Choroid plexus epithelial cell (primary cell): ENCODE measurements at regions not wholly inside any gene's neighbourhood (a gene's known extent, or its start where the extent isn't known, plus 50 kb on each side); places are given as distances from the start of the nearest gene placed in this dataset.

ENCODE experiments used
- DNase-seq: peaks from one replicate; pipeline ENCODE4 v3.0.0-alpha.2; 2010; ENCODE audit warnings: low read depth
- H3K4me3 ChIP-seq: 2 replicates; pipeline ENCODE4 v1.5.1; 2011; ENCODE audit warnings: low read depth, mild to moderate bottlenecking, control low read depth, low read length, moderate library complexity
- CTCF ChIP-seq: conservative IDR thresholded peaks from 2 replicates; pipeline ENCODE4 v1.5.1; 2011; ENCODE audit warnings: low read depth, mild to moderate bottlenecking, control low read depth, inconsistent platforms, low read length, moderate library complexity

GRCh38 chr13:33434676-33435075 is 149.1 kb upstream of the STARD13 start:
- no peak for DNase-seq
- no peak for TF ChIP-seq CTCF
- no peak overlapping the region for H3K4me3 ChIP-seq

GRCh38 chr13:33435207-33435606 is 149.7 kb upstream of the STARD13 start:
- H3K4me3 ChIP-seq: no peak overlapping the region
- TF ChIP-seq CTCF: no peak
- no peak for DNase-seq

- H3K4me3 ChIP-seq: no peak overlapping the region
- TF ChIP-seq CTCF: no peak
- DNase-seq: no peak
These were observed 153.4 kb upstream of the STARD13 start for GRCh38 chr13:33438918-33439317.

- no peak overlapping the region for H3K4me3 ChIP-seq
- TF ChIP-seq CTCF: peak; percentile 55
- DNase-seq: peak; percentile 59
These were observed 155.5 kb upstream of the STARD13 start for GRCh38 chr13:33441015-33441414.

GRCh38 chr13:33445024-33445423 is 159.5 kb upstream of the STARD13 start:
- no peak overlapping the region for H3K4me3 ChIP-seq
- DNase-seq: no peak
- TF ChIP-seq CTCF: no peak

GRCh38 chr13:33445476-33445875 is 159.9 kb upstream of the STARD13 start:
- no peak overlapping the region for H3K4me3 ChIP-seq
- DNase-seq: no peak
- no peak for TF ChIP-seq CTCF

- no peak for TF ChIP-seq CTCF
- no peak for DNase-seq
- no peak overlapping the region for H3K4me3 ChIP-seq
These were observed 161.5 kb upstream of the STARD13 start for GRCh38 chr13:33446821-33447725.
